HG02840 (cell line): ENCODE measurements at regions not wholly inside any gene's neighbourhood (a gene's known extent, or its start where the extent isn't known, plus 50 kb on each side); places are given as distances from the start of the nearest gene placed in this dataset.
"Not testable (repeated sequence)": the region's sequence is repeated elsewhere in the genome, so short reads cannot be mapped to it uniquely, and the experiment has no call there.

Experiments
- ATAC-seq: cut with Tn5 transposase; IDR thresholded peaks from one replicate; pipeline ENCODE4 v1.9.1; 2021; ENCODE audit warnings: mild to moderate bottlenecking, moderate library complexity, moderate number of reproducible peaks; ENCODE audit not compliant: unreplicated experiment, low FRiP score

DNA sequence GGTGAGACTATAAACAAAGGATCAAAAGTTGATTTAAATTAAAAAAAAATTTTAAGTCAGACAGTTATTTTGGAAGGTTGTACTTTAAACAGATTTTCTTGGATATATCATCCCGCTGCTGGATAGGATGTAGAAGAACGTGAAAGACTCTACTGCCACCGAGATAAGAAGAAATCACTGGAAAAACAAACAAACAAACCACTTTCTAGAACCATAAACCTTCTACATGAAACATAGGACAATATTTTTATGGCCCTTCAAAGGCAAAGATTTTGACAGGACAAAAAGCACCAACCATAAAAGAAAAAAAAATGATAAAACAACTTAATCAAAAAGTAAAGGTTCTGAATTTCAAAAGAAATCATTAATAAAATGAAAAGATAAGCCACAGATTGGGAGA, 268.2 kb upstream of the DAAM1 start:
- ATAC-seq = no peak

DNA sequence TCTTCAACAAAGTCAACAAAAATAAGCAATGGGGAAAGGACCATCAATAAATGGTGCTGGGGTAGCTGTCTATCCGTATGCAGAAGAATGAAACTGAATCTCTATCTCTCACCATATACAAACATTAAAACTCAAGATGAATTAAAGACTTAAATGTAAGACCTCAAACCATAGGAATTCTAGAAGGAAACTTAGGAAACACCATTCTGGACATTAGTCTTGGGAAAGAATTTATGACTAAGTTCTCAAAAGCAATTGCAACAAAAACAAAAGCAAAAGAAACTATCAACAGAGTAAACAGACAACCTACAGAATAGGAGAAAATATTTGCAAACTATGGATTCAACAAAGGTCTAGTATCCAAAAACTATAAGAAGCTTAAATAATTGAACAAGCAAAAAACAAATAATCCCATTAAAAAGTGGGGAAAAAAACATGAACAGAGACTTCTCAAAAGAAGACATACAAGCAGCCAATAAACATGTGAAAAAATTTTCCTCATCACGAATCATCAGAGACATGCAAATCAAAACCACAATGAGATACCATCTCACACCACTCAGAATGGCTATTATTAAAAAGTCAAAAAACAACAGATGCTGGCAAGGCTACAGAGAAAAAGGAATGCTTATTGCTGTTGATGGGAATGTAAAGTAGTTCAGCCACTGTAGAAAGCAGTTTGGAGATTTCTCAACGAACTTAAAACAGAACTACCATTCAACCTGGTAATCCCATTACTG, 266.1 kb upstream of the DAAM1 start:
- not testable (repeated sequence) for ATAC-seq

DNA sequence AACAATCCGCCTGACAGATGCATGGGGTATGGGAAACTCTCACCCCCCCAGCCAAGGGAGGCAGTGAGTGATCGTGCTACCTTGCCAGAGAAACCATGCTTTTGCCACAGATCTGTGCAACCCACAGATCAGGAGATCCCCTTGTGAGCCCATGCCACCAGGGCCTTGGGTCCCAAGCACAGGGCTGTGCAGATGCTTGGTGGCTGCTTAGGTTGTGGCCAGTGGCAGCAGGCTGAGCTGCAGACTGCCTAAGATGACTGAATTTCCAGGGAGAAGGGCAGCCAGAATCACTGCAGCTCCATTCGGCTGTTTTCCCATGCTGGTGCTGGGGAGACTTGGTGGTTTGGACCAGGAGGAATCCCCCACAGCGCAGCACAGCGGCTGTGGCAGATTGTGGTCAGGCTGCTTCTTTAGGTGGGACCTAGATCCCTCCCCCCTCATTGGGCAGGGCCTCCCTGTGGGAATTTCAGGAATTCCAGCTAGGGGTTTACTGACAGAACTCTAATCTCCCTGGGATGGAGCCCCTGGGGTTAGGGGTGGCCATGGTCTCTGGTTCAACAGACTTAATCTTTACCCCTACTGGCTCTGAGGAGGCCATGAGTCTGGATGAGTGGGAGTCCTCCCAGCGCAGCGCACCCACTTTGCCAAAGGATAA, 264.6 kb upstream of the DAAM1 start:
- no peak for ATAC-seq

GRCh38 chr14:58941629-58942028, 246.8 kb upstream of the DAAM1 start:
- no peak for ATAC-seq

DNA sequence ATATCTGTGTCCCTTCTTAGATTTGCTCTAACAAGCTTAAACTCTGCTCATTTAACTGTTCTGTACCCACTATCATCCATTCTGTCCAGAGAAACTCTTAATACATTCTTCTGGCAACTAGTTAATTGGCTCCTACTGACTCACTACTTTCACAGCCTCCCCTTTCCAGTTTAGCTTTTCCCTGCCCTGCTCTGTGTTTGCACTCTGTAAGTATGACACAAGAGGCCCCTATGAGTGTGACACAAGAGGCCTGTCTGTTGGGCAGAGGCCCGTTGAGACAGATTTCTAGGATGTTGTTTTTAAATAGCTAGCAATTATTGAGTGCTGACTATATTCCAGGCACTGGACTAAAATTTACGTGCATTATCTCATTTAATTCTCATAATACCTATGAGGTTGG, 246.0 kb upstream of the DAAM1 start:
- ATAC-seq = no peak

- ATAC-seq = no peak
Measured at GRCh38 chr14:58944343-58944967, 244.0 kb upstream of the DAAM1 start.

DNA sequence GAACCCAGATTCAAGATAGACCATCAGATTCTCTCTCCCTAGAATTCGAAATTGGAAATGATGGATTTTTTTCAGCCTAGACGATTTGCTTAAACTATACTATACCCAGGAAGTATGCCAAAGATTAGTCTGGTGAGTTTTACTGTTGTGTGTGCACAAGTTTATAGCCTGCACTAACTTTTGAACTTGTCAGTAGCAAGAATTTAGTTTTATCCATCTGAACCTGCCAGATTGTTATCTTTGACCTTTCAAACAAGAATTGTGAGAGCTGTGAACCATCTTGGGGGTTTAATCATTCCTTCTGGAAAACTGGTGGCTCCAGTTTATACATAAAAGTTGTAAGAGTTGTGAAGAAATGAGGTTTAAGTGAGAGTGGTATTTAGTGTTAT, 243.5 kb upstream of the DAAM1 start:
- ATAC-seq = no peak

DNA sequence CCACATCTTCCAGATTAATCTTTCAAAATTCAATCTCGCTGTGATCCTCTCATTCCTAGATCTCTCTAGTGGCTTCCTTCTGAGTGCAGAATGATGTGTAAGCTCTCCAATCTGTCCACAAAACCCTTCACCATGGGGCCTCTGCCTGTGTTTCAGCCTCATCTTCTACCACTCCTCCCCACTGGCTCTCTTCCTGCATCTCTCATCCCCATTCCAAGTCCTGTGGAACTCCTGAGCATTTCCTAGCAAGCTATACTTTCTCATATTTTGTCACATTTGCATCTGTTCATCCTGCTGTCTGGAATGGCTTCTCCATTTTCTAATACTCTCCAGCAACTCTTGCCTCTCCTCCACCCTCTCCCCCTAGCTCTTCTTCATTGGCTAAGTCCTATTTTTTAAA, 242.0 kb upstream of the DAAM1 start:
- no peak for ATAC-seq

GRCh38 chr14:58947156-58947555, 241.3 kb upstream of the DAAM1 start:
- ATAC-seq = no peak

DNA sequence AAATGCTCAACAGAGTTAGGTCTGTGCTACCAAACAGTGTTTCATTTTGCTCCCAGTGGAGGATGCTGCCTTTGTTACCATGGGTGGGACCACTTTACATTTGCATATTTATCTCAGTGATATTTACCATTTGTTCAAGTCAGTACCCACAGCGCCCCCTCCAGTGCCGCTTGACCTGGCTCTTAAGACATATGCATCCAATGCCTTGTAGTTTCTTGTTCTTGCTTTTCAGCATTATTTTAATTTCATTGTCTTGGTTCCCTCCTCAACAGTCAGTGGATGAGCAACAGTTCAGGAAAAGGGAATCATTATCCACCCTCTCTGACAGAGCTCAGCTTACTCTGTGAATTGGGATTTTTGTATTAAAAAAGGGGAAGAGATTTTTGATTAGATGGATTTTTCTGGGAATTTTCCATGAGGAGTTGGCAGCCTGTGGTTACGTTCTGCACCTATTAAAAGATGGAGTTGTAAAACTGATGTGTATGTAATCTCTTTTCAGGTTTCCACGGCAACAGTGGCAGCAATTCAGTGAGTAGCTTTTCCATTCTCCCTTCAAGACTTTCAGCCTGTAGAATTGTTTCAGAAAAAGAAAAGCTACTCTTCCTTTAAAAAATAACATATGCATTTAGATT, 240.5 kb upstream of the DAAM1 start:
- ATAC-seq = no peak

DNA sequence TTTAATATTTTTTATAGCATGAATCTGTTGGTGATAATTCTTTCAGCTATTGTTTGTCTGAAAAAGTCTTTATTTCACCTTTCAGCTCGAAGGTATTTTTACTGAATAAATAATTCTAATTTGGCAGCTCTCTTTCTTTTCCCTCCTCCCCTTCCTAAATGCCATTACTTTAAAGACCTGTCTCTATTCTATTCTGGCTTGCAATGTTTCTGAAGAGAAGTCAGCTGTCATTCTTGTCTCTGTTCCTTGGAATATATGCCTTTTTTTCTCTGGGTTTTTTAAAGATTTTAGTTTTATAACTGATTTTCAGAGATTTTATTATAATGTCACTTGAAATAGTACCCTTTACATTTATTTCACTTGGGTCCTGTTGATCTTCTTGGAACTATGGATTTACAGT, 237.9 kb upstream of the DAAM1 start:
- ATAC-seq = no peak

- no peak for ATAC-seq
Measured at GRCh38 chr14:58951143-58951542, 237.3 kb upstream of the DAAM1 start.

- ATAC-seq = no peak
Measured at GRCh38 chr14:58954052-58954451, 234.4 kb upstream of the DAAM1 start.

GRCh38 chr14:58954901-58955861, 233.3 kb upstream of the DAAM1 start:
- peak; percentile 41 for ATAC-seq

DNA sequence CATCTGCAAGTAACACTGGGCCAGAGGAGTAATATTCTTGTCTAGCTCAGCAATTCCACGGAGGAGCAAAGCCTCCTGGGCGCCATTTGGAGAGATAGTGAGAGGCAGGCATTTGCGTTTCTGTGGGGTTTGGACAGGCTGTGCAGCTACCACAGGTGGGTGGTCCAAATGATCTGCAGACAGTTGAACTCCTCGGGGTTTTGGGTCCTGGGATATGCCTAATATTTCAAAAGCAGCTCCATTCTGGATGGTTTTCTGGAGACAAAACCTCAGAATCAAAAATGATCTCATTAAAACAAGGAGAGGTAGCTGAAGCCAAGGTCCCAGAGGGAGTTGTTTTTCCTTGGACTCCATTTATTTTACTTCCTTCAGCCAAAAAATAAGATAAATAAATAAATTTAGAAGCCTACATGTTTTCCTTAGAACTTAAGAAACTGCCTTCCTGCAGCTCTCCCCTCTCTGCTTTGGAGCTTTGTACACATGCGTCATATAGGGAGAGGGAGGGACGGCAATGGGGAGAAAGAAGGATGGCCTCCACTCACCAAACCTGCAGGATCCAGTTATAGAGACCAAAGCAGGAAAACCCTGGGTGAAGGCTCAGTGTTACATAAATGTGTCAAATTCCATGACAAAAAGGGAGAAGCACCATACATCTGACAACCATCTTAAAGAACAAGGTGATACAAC, 227.3 kb upstream of the DAAM1 start:
- ATAC-seq = no peak

GRCh38 chr14:58963873-58964597, 224.4 kb upstream of the DAAM1 start:
- ATAC-seq = no peak

DNA sequence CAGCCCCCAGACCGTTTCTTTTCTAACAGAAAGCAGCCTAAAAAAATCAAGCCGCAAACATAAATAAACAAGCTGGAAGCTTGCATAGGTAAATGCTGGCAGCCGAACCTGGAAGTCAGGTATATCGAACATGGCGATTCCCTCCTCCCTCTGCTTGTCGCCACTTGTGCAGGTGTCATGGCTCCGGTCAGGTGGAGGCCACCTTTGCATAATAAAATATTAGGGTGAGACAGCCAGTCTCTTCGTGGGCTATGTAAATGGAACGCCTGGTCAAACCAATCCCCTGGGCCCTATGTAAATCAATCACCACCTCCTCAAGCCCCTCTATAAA, 223.9 kb upstream of the DAAM1 start:
- ATAC-seq = no peak

- no peak for ATAC-seq
Measured at GRCh38 chr14:58965601-58966000, 222.9 kb upstream of the DAAM1 start.

GRCh38 chr14:58966997-58967396, 221.5 kb upstream of the DAAM1 start:
- ATAC-seq = no peak
